SJSA1 (cell line): ENCODE measurements at regions not wholly inside any gene's neighbourhood (a gene's known extent, or its start where the extent isn't known, plus 50 kb on each side); places are given as distances from the start of the nearest gene placed in this dataset.

ENCODE experiments used
- DNase-seq, 2 experiments: peaks; one replicate each; pipeline ENCODE4 v3.0.0-alpha.2; 2015 to 2020; ENCODE audit warnings: low spot score in 2 of 2, low read depth in 1 of 2
- H3K27ac ChIP-seq: fragments of 250-450 bp; sonication (Bioruptor Pico); 2 replicates; pipeline ENCODE4 v1.5.1; 2020; ENCODE audit warnings: mild to moderate bottlenecking, moderate library complexity
- H3K27me3 ChIP-seq: fragments of 250-450 bp; sonication (Bioruptor Pico); replicated peaks from 2 replicates; pipeline ENCODE4 v1.5.1; 2020; ENCODE audit warnings: mild to moderate bottlenecking, moderate library complexity
- H3K36me3 ChIP-seq: fragments of 250-450 bp; sonication (Bioruptor Pico); 2 replicates; pipeline ENCODE4 v1.5.1; 2020; ENCODE audit warnings: mild to moderate bottlenecking
- H3K4me1 ChIP-seq: fragments of 250-450 bp; sonication (Bioruptor Pico); replicated peaks from 2 replicates; pipeline ENCODE4 v1.6.1; 2021; ENCODE audit warnings: mild to moderate bottlenecking
- H3K4me3 ChIP-seq: fragments of 250-450 bp; sonication (Bioruptor Pico); 2 replicates; pipeline ENCODE4 v1.5.1; 2020; ENCODE audit warnings: mild to moderate bottlenecking
- H3K9me3 ChIP-seq: fragments of 250-450 bp; sonication (Bioruptor Pico); replicated peaks from 2 replicates; pipeline ENCODE4 v1.5.1; 2020; ENCODE audit warnings: mild to moderate bottlenecking

- no peaks in the 10 kb centered on the region for H3K9me3 ChIP-seq
- H3K4me1 ChIP-seq: no peaks in the 10 kb centered on the region
Measured at GRCh38 chr18:6677086-6677485, 52.4 kb upstream of the ARHGAP28 start.

GRCh38 chr18:6679201-6679600 is 50.3 kb upstream of the ARHGAP28 start:
- no peak for DNase-seq
- Histone ChIP-seq H3K4me3 (no peak overlapping the region), H3K4me1 (no peaks in the 10 kb centered on the region), H3K27ac (no peak overlapping the region), H3K27me3 (no peaks in the 10 kb centered on the region), H3K36me3 (no peaks in the 10 kb centered on the region), H3K9me3 (no peaks in the 10 kb centered on the region)

More at GRCh38 chr18:6677086-6677485, 52.4 kb upstream of the ARHGAP28 start:
- H3K4me3 ChIP-seq: no peak overlapping the region
- H3K27me3 ChIP-seq: no peaks in the 10 kb centered on the region
- no peaks in the 10 kb centered on the region for H3K36me3 ChIP-seq
- H3K27ac ChIP-seq: no peak overlapping the region
- no peak for DNase-seq
